Colonic mucosa (tissue), 4 donors: ENCODE measurements at regions not wholly inside any gene's neighbourhood (a gene's known extent, or its start where the extent isn't known, plus 50 kb on each side); places are given as distances from the start of the nearest gene placed in this dataset.

Source experiments
- DNase-seq: peaks from one replicate; pipeline ENCODE4 v3.0.0-alpha.2; 2020
- H3K27ac ChIP-seq: fragments of 200-600 bp; one replicate; pipeline ENCODE4 v1.8.0; 2021
- H3K27me3 ChIP-seq: fragments of 200-600 bp; one replicate; pipeline ENCODE4 v1.8.0; 2021
- H3K36me3 ChIP-seq: fragments of 200-600 bp; one replicate; pipeline ENCODE4 v1.8.0; 2021
- H3K4me1 ChIP-seq: fragments of 200-600 bp; one replicate; pipeline ENCODE4 v1.8.0; 2021; ENCODE audit warnings: mild to moderate bottlenecking
- H3K4me3 ChIP-seq: fragments of 200-600 bp; one replicate; pipeline ENCODE4 v1.8.0; 2021
- H3K9ac ChIP-seq, 2 donors: one replicate each; pipeline ENCODE4 v1.7.0; 2013; ENCODE audit warnings: control low read depth in 2 of 2, low read depth in 2 of 2, low read length in 2 of 2
- H3K9me3 ChIP-seq: fragments of 200-600 bp; one replicate; pipeline ENCODE4 v1.8.0; 2021
- CTCF ChIP-seq: fragments of 200-600 bp; IDR thresholded peaks from one replicate; pipeline ENCODE4 v1.8.0; 2022; ENCODE audit warnings: antibody characterized with exemption, mild to moderate bottlenecking
- intact Hi-C: fragments of 100-400 bp; cut with DNase I; formaldehyde crosslinking; loops from one replicate; pipeline ENCODE4 v1.14.1; 2022
- donor health status: healthy.
- donor health status: DM: no; HTN: no; CAD: no.
- donor health status: DM: no; HTN: no; CAD: no.

- no peak for TF ChIP-seq CTCF
- no peaks in the 10 kb centered on the region for H3K36me3 ChIP-seq
- intact Hi-C loops = no loop called here
- no peaks in the 10 kb centered on the region for H3K9me3 ChIP-seq
- H3K27ac ChIP-seq = no peak overlapping the region
- no peak for DNase-seq
- no peaks in the 10 kb centered on the region for H3K27me3 ChIP-seq
- no peak overlapping the region for H3K9ac ChIP-seq
- H3K4me1 ChIP-seq = no peaks in the 10 kb centered on the region
- no peak overlapping the region for H3K4me3 ChIP-seq
Measured at GRCh38 chr6:21420926-21421325, 172.6 kb upstream of the SOX4 start.

GRCh38 chr6:21423106-21423854 is 170.3 kb upstream of the SOX4 start:
- no peak overlapping the region for H3K9ac ChIP-seq
- no peaks in the 10 kb centered on the region for H3K9me3 ChIP-seq
- intact Hi-C loops = no loop called here
- H3K27ac ChIP-seq = no peak overlapping the region
- H3K27me3 ChIP-seq = no peaks in the 10 kb centered on the region
- no peak overlapping the region for H3K4me3 ChIP-seq
- no peaks in the 10 kb centered on the region for H3K4me1 ChIP-seq
- no peaks in the 10 kb centered on the region for H3K36me3 ChIP-seq
- no peak for TF ChIP-seq CTCF
- DNase-seq = no peak

- Histone ChIP-seq H3K4me1 (no peaks in the 10 kb centered on the region), H3K9me3 (no peaks in the 10 kb centered on the region), H3K27ac (no peak overlapping the region), H3K9ac (no peak overlapping the region), H3K36me3 (no peaks in the 10 kb centered on the region), H3K4me3 (no peak overlapping the region), H3K27me3 (no peaks in the 10 kb centered on the region)
- intact Hi-C loops = no loop called here
- no peak for TF ChIP-seq CTCF
- DNase-seq = no peak
Measured at GRCh38 chr6:21426841-21427490, 166.6 kb upstream of the SOX4 start.

GRCh38 chr6:21429291-21429690 is 164.3 kb upstream of the SOX4 start:
- Histone ChIP-seq H3K36me3 (no peaks in the 10 kb centered on the region), H3K27me3 (no peaks in the 10 kb centered on the region), H3K27ac (no peak overlapping the region), H3K4me3 (no peak overlapping the region), H3K9me3 (no peaks in the 10 kb centered on the region), H3K4me1 (no peaks in the 10 kb centered on the region), H3K9ac (no peak overlapping the region)
- DNase-seq = no peak
- intact Hi-C loops = no loop called here
- no peak for TF ChIP-seq CTCF

GRCh38 chr6:21431526-21431925 is 162.0 kb upstream of the SOX4 start:
- Histone ChIP-seq H3K4me3 (no peak overlapping the region), H3K36me3 (no peaks in the 10 kb centered on the region), H3K9ac (no peak overlapping the region), H3K4me1 (no peaks in the 10 kb centered on the region), H3K27ac (no peak overlapping the region), H3K9me3 (no peaks in the 10 kb centered on the region), H3K27me3 (no peaks in the 10 kb centered on the region)
- TF ChIP-seq CTCF = no peak
- intact Hi-C loops = no loop called here
- DNase-seq = no peak
